Neutrophil (primary cell): ENCODE measurements at regions not wholly inside any gene's neighbourhood (a gene's known extent, or its start where the extent isn't known, plus 50 kb on each side); places are given as distances from the start of the nearest gene placed in this dataset.

ENCODE experiments used
- H3K27ac ChIP-seq: fragments of 200-600 bp; sonication (generic); 2 replicates; pipeline ENCODE4 v1.5.1; 2016; ENCODE audit warnings: mild to moderate bottlenecking, moderate library complexity
- H3K27me3 ChIP-seq: fragments of 200-600 bp; sonication (generic); 2 replicates; pipeline ENCODE4 v1.6.0; 2016; ENCODE audit warnings: mild to moderate bottlenecking
- H3K36me3 ChIP-seq: fragments of 200-600 bp; sonication (generic); 2 replicates; pipeline ENCODE4 v1.5.1; 2017
- H3K4me1 ChIP-seq, 2 experiments: fragments of 200-600 bp in 1 of 2; sonication (generic) in 1 of 2; 1 replicate in 1 of 2; 2 replicates in 1 of 2; pipeline versions ENCODE4 v1.5.1 to v1.6.1; 2013 to 2016; ENCODE audit warnings: low read depth in 1 of 2, low read length in 1 of 2, mild to moderate bottlenecking in 1 of 2, moderate library complexity in 1 of 2; ENCODE audit not compliant: control insufficient read depth in 1 of 2, insufficient read depth in 1 of 2
- H3K4me3 ChIP-seq, 2 experiments: fragments of 200-600 bp in 1 of 2; sonication (generic) in 1 of 2; 1 replicate in 1 of 2; 2 replicates in 1 of 2; pipeline ENCODE4 v1.5.1; 2013 to 2016; ENCODE audit warnings: low read depth in 1 of 2, low read length in 1 of 2, mild to moderate bottlenecking in 1 of 2, moderate library complexity in 1 of 2
- H3K9me3 ChIP-seq: fragments of 200-600 bp; sonication (generic); 2 replicates; pipeline ENCODE4 v1.5.1; 2016
- CTCF ChIP-seq: fragments of 200-600 bp; sonication (generic); IDR thresholded peaks from 2 replicates; pipeline ENCODE4 v1.5.1; 2016; ENCODE audit warnings: antibody characterized with exemption

GRCh38 chr6:98044791-98045470, 761.9 kb upstream of the MMS22L start:
- no peaks in the 10 kb centered on the region for H3K27me3 ChIP-seq
- no peak overlapping the region for H3K27ac ChIP-seq
- H3K4me3 ChIP-seq = no peak overlapping the region
- no peaks in the 10 kb centered on the region for H3K4me1 ChIP-seq
- no peaks in the 10 kb centered on the region for H3K36me3 ChIP-seq
- H3K9me3 ChIP-seq = no peaks in the 10 kb centered on the region
- TF ChIP-seq CTCF = no peak

GRCh38 chr6:98047164-98047563, 764.1 kb upstream of the MMS22L start:
- TF ChIP-seq CTCF = no peak
- H3K4me3 ChIP-seq = no peak overlapping the region
- no peaks in the 10 kb centered on the region for H3K36me3 ChIP-seq
- H3K4me1 ChIP-seq = no peaks in the 10 kb centered on the region
- H3K27me3 ChIP-seq = no peaks in the 10 kb centered on the region
- H3K9me3 ChIP-seq = no peaks in the 10 kb centered on the region
- H3K27ac ChIP-seq = no peak overlapping the region

GRCh38 chr6:98047871-98048270, 764.9 kb upstream of the MMS22L start:
- Histone ChIP-seq H3K27me3 (no peaks in the 10 kb centered on the region), H3K4me3 (no peak overlapping the region), H3K36me3 (no peaks in the 10 kb centered on the region), H3K9me3 (no peaks in the 10 kb centered on the region), H3K4me1 (no peaks in the 10 kb centered on the region), H3K27ac (no peak overlapping the region)
- TF ChIP-seq CTCF = no peak

- no peak for TF ChIP-seq CTCF
- Histone ChIP-seq H3K4me1 (no peaks in the 10 kb centered on the region), H3K27ac (no peak overlapping the region)
Observed at GRCh38 chr6:98054453-98054852, 771.4 kb upstream of the MMS22L start.

GRCh38 chr6:98056955-98057354, 773.9 kb upstream of the MMS22L start:
- H3K4me1 ChIP-seq = no peaks in the 10 kb centered on the region
- H3K36me3 ChIP-seq = no peaks in the 10 kb centered on the region
- no peak overlapping the region for H3K27ac ChIP-seq
- H3K4me3 ChIP-seq = no peak overlapping the region
- no peak for TF ChIP-seq CTCF
- H3K27me3 ChIP-seq = no peaks in the 10 kb centered on the region
- H3K9me3 ChIP-seq = no peaks in the 10 kb centered on the region

More at GRCh38 chr6:98054453-98054852, 771.4 kb upstream of the MMS22L start:
- no peaks in the 10 kb centered on the region for H3K27me3 ChIP-seq
- no peaks in the 10 kb centered on the region for H3K9me3 ChIP-seq
- H3K36me3 ChIP-seq = no peaks in the 10 kb centered on the region
- H3K4me3 ChIP-seq = no peak overlapping the region
